ENCODE measurements at regions not wholly inside any gene's neighbourhood (a gene's known extent, or its start where the extent isn't known, plus 50 kb on each side); places are given as distances from the start of the nearest gene placed in this dataset.

- Mint-ChIP-seq H3K36me3 (ENCODE audit: unreplicated experiment) (no peaks in the 10 kb centered on the region), H3K27ac (ENCODE audit: unreplicated experiment) (no peak overlapping the region)
These were observed 117.6 kb downstream of the CCT6B start for GRCh38 chr17:34843682-34844081.

GRCh38 chr17:34842235-34842634, 119.0 kb downstream of the CCT6B start:
- Mint-ChIP-seq H3K36me3 (ENCODE audit: unreplicated experiment) (no peaks in the 10 kb centered on the region), H3K4me3 (ENCODE audit: unreplicated experiment) (no peak overlapping the region), H3K4me1 (ENCODE audit: low read depth, unreplicated experiment) (no peaks in the 10 kb centered on the region), H3K9me3 (ENCODE audit: unreplicated experiment) (peaks cover 2% of the 10 kb centered on the region), H3K27me3 (ENCODE audit: unreplicated experiment) (no peaks in the 10 kb centered on the region), H3K27ac (ENCODE audit: unreplicated experiment) (no peak overlapping the region)
- no peak for DNase-seq
- no peak for TF ChIP-seq CTCF (IDR thresholded peaks at IDR 0.05; ENCODE audit: partially characterized antibody, unreplicated experiment)

More at GRCh38 chr17:34843682-34844081, 117.6 kb downstream of the CCT6B start:
- Mint-ChIP-seq H3K4me3 (ENCODE audit: unreplicated experiment) (no peak overlapping the region), H3K9me3 (ENCODE audit: unreplicated experiment) (peaks cover 2% of the 10 kb centered on the region), H3K27me3 (ENCODE audit: unreplicated experiment) (no peaks in the 10 kb centered on the region), H3K4me1 (ENCODE audit: low read depth, unreplicated experiment) (no peaks in the 10 kb centered on the region)
- no peak for DNase-seq
- TF ChIP-seq CTCF (IDR thresholded peaks at IDR 0.05; ENCODE audit: partially characterized antibody, unreplicated experiment) = no peak

- DNase-seq = no peak
These were observed 119.8 kb downstream of the CCT6B start for GRCh38 chr17:34841467-34841866.

GRCh38 chr17:34840750-34841149, 120.5 kb downstream of the CCT6B start:
- Mint-ChIP-seq H3K27ac (ENCODE audit: unreplicated experiment) (no peak overlapping the region), H3K9me3 (ENCODE audit: unreplicated experiment) (peaks cover 2% of the 10 kb centered on the region), H3K4me1 (ENCODE audit: low read depth, unreplicated experiment) (no peaks in the 10 kb centered on the region), H3K4me3 (ENCODE audit: unreplicated experiment) (no peak overlapping the region), H3K36me3 (ENCODE audit: unreplicated experiment) (no peaks in the 10 kb centered on the region), H3K27me3 (ENCODE audit: unreplicated experiment) (no peaks in the 10 kb centered on the region)
- no peak for DNase-seq
- no peak for TF ChIP-seq CTCF (IDR thresholded peaks at IDR 0.05; ENCODE audit: partially characterized antibody, unreplicated experiment)

More at GRCh38 chr17:34841467-34841866, 119.8 kb downstream of the CCT6B start:
- Mint-ChIP-seq H3K27ac (ENCODE audit: unreplicated experiment) (no peak overlapping the region), H3K4me1 (ENCODE audit: low read depth, unreplicated experiment) (no peaks in the 10 kb centered on the region), H3K27me3 (ENCODE audit: unreplicated experiment) (no peaks in the 10 kb centered on the region), H3K9me3 (ENCODE audit: unreplicated experiment) (peaks cover 2% of the 10 kb centered on the region), H3K4me3 (ENCODE audit: unreplicated experiment) (no peak overlapping the region), H3K36me3 (ENCODE audit: unreplicated experiment) (no peaks in the 10 kb centered on the region)
- TF ChIP-seq CTCF (IDR thresholded peaks at IDR 0.05; ENCODE audit: partially characterized antibody, unreplicated experiment) = no peak

GRCh38 chr17:34837876-34838478, 123.3 kb downstream of the CCT6B start:
- Mint-ChIP-seq H3K4me3 (ENCODE audit: unreplicated experiment) (no peak overlapping the region), H3K27me3 (ENCODE audit: unreplicated experiment) (no peaks in the 10 kb centered on the region), H3K4me1 (ENCODE audit: low read depth, unreplicated experiment) (no peaks in the 10 kb centered on the region), H3K36me3 (ENCODE audit: unreplicated experiment) (no peaks in the 10 kb centered on the region), H3K9me3 (ENCODE audit: unreplicated experiment) (peaks cover 3% of the 10 kb centered on the region), H3K27ac (ENCODE audit: unreplicated experiment) (no peak overlapping the region)
- DNase-seq = no peak
- TF ChIP-seq CTCF (IDR thresholded peaks at IDR 0.05; ENCODE audit: partially characterized antibody, unreplicated experiment) = no peak

All from glutamatergic neuron (in vitro differentiated cells).